COLO829 (cell line): ENCODE measurements at regions not wholly inside any gene's neighbourhood (a gene's known extent, or its start where the extent isn't known, plus 50 kb on each side); places are given as distances from the start of the nearest gene placed in this dataset.

Experiments
- DNase-seq: peaks from one replicate; pipeline ENCODE4 v3.0.0; 2012; ENCODE audit warnings: low spot score

DNA sequence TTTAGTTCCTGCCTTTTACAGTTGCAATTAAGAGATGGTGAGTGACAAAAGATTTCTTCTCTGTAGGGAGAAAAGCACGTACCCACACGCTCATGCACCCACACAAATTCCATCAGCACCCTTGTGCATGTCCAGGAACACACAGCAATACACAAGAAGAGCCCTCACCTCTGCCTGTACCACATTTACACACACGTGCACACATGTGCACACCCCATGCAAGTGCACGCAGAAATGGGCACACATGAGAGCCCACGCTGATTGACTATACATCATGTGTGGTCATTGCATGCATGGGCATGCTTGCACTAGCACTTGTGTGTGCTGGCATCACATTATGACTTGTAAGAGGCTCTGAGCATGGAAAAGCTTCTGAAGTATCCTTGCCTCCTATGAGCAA lies 70.5 kb downstream of the SERPINA3 start:
- DNase-seq: no peak

- DNase-seq: no peak
Measured at GRCh38 chr14:94682061-94682516, 69.9 kb downstream of the SERPINA3 start.

DNA sequence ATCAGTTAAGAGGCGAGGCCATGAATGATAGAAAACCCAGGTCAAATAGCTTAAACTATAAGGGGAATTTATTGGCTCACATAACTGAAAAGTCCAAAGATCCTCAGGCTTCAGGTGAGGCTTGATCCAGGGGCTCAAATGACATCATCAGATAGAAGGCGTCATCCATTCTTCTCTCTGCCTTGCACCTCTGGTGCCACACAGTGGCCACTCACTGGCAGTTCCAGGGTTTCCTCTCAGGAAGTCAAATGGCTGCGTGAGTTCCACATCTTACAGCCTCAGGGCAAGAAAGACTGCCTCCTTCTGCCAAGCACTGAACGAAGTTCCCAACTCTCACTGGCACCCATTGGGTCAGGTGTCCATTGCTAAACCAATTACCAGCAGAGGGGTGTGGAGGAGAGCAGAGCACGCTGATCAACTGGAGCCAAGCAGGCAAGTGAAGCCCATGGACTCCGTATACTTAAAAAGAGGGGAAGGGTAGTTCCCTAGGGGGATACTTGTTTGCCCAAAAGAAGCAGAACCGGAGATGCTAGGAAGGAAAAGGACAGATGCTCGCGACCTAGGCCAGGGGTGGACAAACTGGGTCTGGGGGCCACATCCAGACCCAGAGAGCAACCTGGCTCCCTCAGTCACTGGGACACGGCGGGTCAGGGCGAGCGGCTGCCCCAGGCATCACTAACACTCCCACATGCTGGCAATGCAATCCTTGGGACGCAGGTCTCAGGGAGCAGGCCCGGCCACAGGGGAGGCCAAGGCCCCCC lies 69.3 kb downstream of the SERPINA3 start:
- peak; percentile 88 for DNase-seq

DNA sequence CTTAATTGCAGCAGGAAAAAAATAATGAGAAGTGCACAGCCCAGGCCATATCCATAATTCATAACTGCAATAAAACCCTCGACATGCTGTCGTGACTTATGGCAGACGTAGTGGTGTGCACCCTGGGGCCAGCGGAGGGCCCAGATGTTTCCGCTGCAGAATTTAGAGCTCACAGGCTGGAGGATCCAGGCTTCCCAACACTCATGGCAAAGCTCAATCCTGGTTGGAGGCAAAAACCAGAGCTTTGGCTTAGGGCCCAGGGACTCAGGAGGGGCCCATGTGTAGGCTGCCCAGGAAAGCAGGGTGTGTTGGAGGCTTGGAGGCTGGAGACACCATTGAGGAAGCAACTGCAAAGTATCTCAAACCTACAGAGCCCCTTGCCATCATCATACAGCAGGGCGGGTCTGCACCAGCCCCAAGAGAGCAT lies 68.7 kb downstream of the SERPINA3 start:
- DNase-seq: no peak

- no peak for DNase-seq
Measured at GRCh38 chr14:94679937-94680861, 68.0 kb downstream of the SERPINA3 start.

DNA sequence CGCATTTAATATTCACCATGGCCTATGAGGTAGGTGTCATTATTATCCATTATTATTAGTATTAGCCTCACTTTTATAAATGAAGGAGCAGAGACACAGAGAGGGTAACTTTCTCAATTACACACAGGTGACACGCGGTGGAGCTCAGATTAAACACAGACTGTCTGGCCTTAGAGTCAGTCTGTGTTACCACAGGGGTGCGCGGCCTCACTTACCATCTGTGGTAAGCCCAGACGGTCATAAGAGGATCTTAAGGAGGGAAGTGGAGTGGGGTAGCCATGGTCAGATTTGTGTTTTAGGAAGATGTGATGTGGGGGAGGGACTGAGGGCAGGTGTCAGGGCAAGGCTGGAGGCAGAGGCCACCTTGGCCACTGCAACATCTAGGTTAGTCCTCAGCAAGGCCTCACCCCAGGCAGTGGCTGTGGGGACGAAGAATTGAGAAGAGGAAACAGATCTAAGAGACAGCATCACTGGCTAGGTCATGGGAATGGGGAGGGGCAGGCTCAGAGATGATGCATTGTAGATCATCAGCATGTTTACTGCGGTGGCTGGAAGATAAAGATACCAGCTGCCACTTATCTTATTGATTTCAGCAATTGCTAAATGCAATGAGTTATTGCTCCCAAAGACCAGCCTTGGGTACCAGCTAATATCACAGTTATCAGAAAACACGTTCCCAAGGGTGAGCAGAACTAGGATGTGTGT lies 67.1 kb downstream of the SERPINA3 start:
- DNase-seq: no peak

DNA sequence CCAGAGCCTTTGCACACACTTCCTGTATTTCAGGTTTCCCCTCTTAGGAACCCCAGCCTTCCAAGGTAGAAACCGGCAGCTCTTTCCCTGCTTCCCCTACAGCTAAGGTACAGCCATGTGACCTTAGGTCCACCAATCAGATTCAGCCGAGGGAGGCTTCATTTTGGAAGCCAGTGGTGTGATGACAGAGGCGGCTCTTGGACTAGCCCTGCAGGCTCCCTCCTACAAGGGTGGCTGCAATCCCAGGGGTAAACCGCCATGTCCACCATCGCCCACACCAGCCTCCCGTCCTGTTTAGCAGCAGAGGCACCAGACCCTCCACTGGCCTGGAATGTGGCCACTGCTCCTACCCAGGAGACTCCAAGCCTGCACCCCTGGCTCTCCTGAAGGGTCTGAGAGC lies 65.6 kb downstream of the SERPINA3 start:
- no peak for DNase-seq

DNA sequence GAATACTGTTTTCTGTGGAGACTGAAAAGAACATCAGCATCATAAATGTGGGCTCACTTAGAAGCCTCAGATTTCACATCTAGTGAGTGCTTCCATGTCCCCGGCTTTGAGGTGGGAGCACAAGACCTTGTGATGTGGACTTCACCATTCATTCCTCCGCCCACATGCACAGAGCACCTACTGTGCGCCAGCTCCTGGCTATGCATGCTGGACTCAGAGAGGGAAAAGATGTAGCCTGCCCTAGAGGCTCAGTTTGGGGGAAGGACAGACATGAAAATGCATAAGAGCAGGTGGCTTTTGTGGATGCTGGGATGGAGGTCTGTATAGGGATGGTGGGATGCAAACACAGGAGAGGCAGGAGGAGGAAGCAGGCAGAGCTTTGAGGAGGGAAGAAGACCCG lies 65.0 kb downstream of the SERPINA3 start:
- no peak for DNase-seq

- no peak for DNase-seq
Measured at GRCh38 chr14:94676495-94677185, 64.4 kb downstream of the SERPINA3 start.

DNA sequence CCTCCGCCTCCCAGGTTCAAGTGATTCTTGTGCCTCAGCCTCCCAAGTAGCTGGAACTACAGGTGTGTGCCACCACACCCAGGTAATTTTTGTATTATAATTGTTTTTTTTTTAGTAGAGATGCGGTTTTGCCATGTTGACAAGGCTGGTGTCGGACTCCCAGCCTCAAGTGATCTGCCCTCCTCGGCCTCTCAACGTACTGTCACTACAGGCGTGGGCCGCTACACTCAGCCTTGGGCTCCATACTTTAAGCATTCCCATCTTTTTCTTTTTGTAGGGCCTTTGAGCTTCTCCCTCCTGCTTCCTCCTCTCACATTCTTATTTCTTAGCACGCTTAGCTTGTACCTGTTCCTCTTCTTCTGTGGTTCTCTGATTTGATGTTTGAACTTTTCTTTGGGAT lies 62.8 kb downstream of the SERPINA3 start:
- DNase-seq: no peak

DNA sequence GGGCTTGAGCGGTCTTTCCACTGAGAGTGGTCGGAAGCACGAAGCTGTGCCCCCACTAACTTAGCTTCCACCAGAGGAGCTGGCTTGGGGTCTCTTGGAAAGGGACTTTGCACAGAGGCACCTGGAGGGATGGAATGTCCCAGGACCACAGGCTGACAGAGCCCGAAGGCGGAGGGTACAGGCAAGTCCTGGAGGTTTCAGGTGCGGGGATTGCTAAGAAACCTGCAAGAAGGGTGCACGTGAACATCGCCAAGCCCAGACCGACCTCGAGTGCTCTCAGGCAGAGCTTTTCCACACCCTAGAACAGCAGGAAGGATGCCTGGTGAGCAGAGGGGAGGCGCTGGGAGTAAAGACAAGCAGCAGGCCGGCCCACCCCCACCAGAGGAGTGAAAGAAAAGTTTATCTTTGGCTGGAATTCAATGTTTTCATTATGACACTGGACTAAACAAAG lies 61.6 kb downstream of the SERPINA3 start:
- DNase-seq: no peak
